A673 (cell line): ENCODE measurements at regions not wholly inside any gene's neighbourhood (a gene's known extent, or its start where the extent isn't known, plus 50 kb on each side); places are given as distances from the start of the nearest gene placed in this dataset.
"Not testable (repeated sequence)": the region's sequence is repeated elsewhere in the genome, so short reads cannot be mapped to it uniquely, and the experiment has no call there.

Experiments
- BruUV-seq: library from RNA; stranded (reverse); fragments of 400-500 nt; replicated peaks from 2 replicates; lab custom pipeline; 2021; lab: Mats Ljungman, UMichigan
- CTCF ChIA-PET: fragments of 300-600 bp; sonication (Branson Sonifier 250); formaldehyde crosslinking; loops from one replicate; lab custom pipeline; 2022; ENCODE audit warnings: antibody characterized with exemption; lab: Charles Lee
- POLR2A ChIA-PET: fragments of 300-600 bp; sonication (Branson Sonifier 250); formaldehyde crosslinking; loops from one replicate; lab custom pipeline; 2022; ENCODE audit warnings: antibody characterized with exemption; ENCODE audit not compliant: low non-redundant PET; lab: Charles Lee
- DNase-seq: peaks from one replicate; pipeline ENCODE4 v3.0.0-alpha.2; 2015; ENCODE audit warnings: low spot score
- H3K27ac ChIP-seq: fragments of 200-600 bp; sonication (generic); 2 replicates; pipeline ENCODE4 v1.5.1; 2016; ENCODE audit warnings: mixed run types, low read depth, mild to moderate bottlenecking, mixed read lengths, antibody characterized with exemption, low read length; ENCODE audit not compliant: poor library complexity, severe bottlenecking
- H3K27me3 ChIP-seq: fragments of 200-600 bp; sonication (generic); replicated peaks from 2 replicates; pipeline ENCODE4 v1.6.1; 2017; ENCODE audit warnings: mixed run types, low read depth, mild to moderate bottlenecking, mixed read lengths, antibody characterized with exemption, low read length; ENCODE audit not compliant: insufficient read depth, poor library complexity
- H3K36me3 ChIP-seq: fragments of 200-600 bp; sonication (generic); 2 replicates; pipeline ENCODE4 v1.6.1; 2016; ENCODE audit warnings: mixed run types, mild to moderate bottlenecking, mixed read lengths, antibody characterized with exemption, low read length; ENCODE audit not compliant: insufficient read depth, poor library complexity, severe bottlenecking
- H3K4me1 ChIP-seq: fragments of 200-600 bp; sonication (generic); 2 replicates; pipeline ENCODE4 v1.6.1; 2017; ENCODE audit warnings: mixed run types, mild to moderate bottlenecking, mixed read lengths, antibody characterized with exemption, low read length; ENCODE audit not compliant: insufficient read depth, poor library complexity, severe bottlenecking
- H3K4me3 ChIP-seq: fragments of 200-600 bp; sonication (generic); 2 replicates; pipeline ENCODE4 v1.5.1; 2016; ENCODE audit warnings: low read depth, mixed run types, mild to moderate bottlenecking, mixed read lengths, low read length; ENCODE audit not compliant: poor library complexity, severe bottlenecking
- H3K9me3 ChIP-seq: fragments of 200-600 bp; sonication (generic); 2 replicates; pipeline ENCODE4 v1.6.1; 2016; ENCODE audit warnings: mixed run types, low read depth, mild to moderate bottlenecking, mixed read lengths, antibody characterized with exemption, low read length; ENCODE audit not compliant: poor library complexity, severe bottlenecking
- CTCF ChIP-seq: fragments of 300-800, 200-600 bp; sonication (generic); conservative IDR thresholded peaks from 2 replicates; pipeline ENCODE4 v1.5.1; 2017; ENCODE audit warnings: low read depth, mild to moderate bottlenecking, antibody characterized with exemption, low read length, moderate library complexity, mixed read lengths
- EZH2 ChIP-seq: fragments of 200-600 bp; sonication (generic); IDR thresholded peaks from 2 replicates; pipeline ENCODE4 v1.6.1; 2017; ENCODE audit warnings: borderline replicate concordance, low read depth, mild to moderate bottlenecking, mixed read lengths, antibody characterized with exemption, low read length; ENCODE audit not compliant: poor library complexity, severe bottlenecking
- intact Hi-C: fragments of 100-400 bp; cut with micrococcal nuclease; formaldehyde crosslinking; loops from one replicate; pipeline ENCODE4 v1.10.0; 2022; ENCODE audit not compliant: unreplicated experiment

DNA sequence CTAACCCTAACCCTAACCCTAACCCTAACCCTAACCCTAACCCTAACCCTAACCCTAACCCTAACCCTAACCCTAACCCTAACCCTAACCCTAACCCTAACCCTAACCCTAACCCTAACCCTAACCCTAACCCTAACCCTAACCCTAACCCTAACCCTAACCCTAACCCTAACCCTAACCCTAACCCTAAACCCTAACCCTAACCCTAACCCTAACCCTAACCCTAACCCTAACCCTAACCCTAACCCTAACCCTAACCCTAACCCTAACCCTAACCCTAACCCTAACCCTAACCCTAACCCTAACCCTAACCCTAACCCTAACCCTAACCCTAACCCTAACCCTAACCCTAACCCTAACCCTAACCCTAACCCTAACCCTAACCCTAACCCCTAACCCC is 80.6 kb upstream of the PLEKHG4B start:
- intact Hi-C loops, H3K4me3 ChIP-seq, DNase-seq, H3K36me3 ChIP-seq, CTCF ChIA-PET, BruUV-seq, H3K4me1 ChIP-seq, H3K27ac ChIP-seq, H3K9me3 ChIP-seq, H3K27me3 ChIP-seq, POLR2A ChIA-PET: not testable (repeated sequence)

- DNase-seq: no peak
- CTCF ChIA-PET: no interaction called here
- no peak for TF ChIP-seq CTCF
- TF ChIP-seq EZH2: no peak
- Histone ChIP-seq H3K27ac (no peak overlapping the region), H3K36me3 (no peaks in the 10 kb centered on the region), H3K9me3 (no peaks in the 10 kb centered on the region), H3K27me3 (no peaks in the 10 kb centered on the region), H3K4me1 (no peaks in the 10 kb centered on the region), H3K4me3 (no peak overlapping the region)
- POLR2A ChIA-PET: no interaction called here
- intact Hi-C loops: no loop called here
- BruUV-seq: no TSS peak
Observed at GRCh38 chr5:11898-12297, 80.1 kb upstream of the PLEKHG4B start.

DNA sequence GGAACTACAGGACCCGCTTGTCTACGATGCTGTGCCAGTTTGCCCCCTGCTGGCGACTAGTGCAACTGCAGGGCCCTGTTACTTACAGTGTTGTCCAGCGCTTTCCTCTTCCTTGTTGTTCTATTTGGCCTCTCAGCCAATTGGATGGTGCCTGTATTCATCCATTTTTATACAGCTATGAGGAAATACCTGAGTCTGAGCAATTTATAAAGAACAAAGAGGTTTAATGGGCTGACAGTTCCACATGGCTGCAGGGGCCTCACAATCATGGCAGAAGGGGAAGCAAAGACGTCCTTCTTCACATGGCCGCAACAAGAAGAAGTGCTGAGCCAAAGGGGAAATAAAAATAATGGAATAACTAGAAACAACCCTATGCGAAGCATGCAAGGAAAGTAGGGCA is 78.7 kb upstream of the PLEKHG4B start:
- Histone ChIP-seq H3K4me1 (no peaks in the 10 kb centered on the region), H3K27me3 (no peaks in the 10 kb centered on the region), H3K27ac (no peak overlapping the region), H3K36me3 (no peaks in the 10 kb centered on the region), H3K9me3 (no peaks in the 10 kb centered on the region), H3K4me3 (no peak overlapping the region)
- DNase-seq: no peak
- ChIA-PET CTCF (no interaction called here), POLR2A (no interaction called here)
- BruUV-seq: no TSS peak
- intact Hi-C loops: no loop called here
- TF ChIP-seq CTCF: no peak

GRCh38 chr5:14676-15075 is 77.3 kb upstream of the PLEKHG4B start:
- H3K9me3 ChIP-seq, H3K4me1 ChIP-seq, H3K27ac ChIP-seq, CTCF ChIA-PET, H3K27me3 ChIP-seq, H3K4me3 ChIP-seq, H3K36me3 ChIP-seq, BruUV-seq, DNase-seq, POLR2A ChIA-PET, intact Hi-C loops: not testable (repeated sequence)

DNA sequence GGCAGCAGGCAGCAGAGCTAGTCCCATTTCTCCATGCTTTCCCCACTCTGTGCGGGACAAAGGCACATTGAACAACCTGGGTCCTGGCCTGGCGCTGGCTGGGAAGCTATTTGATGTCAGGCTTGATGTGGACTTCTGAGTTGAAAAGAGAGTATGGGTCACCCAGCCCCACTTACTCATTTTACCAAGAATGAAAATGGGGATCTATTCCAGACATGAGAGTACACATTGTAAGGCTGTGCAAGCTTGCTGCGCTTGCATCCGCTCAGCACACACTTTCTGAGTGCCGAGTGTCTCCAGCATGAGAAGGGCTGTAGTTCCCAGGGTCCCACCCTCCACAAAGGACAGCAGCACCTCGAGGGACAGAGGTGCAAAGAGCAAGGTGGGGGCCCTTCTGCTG is 71.7 kb upstream of the PLEKHG4B start:
- intact Hi-C loops, H3K9me3 ChIP-seq, H3K4me3 ChIP-seq, CTCF ChIA-PET, H3K4me1 ChIP-seq, H3K27ac ChIP-seq, H3K36me3 ChIP-seq, POLR2A ChIA-PET, BruUV-seq: not testable (repeated sequence)
- peak; percentile 18 for DNase-seq
- H3K27me3 ChIP-seq: peaks cover 27% of the 10 kb centered on the region
